Astrocyte (in vitro differentiated cells and primary cell): ENCODE measurements at regions not wholly inside any gene's neighbourhood (a gene's known extent, or its start where the extent isn't known, plus 50 kb on each side); places are given as distances from the start of the nearest gene placed in this dataset.

ENCODE experiments used
- EZH2 ChIP-seq: IDR thresholded peaks from 2 replicates; pipeline ENCODE4 v1.6.1; 2012; ENCODE audit warnings: mild to moderate bottlenecking, low read length, inconsistent platforms; ENCODE audit not compliant: insufficient read depth
- TF ChIP-seq, protein P1 (sequence below): IDR thresholded peaks from 2 replicates; pipeline ENCODE4 v1.5.1; 2011; ENCODE audit warnings: low read depth, mild to moderate bottlenecking, inconsistent platforms, low read length, moderate library complexity; ENCODE audit not compliant: insufficient read depth

DNA sequence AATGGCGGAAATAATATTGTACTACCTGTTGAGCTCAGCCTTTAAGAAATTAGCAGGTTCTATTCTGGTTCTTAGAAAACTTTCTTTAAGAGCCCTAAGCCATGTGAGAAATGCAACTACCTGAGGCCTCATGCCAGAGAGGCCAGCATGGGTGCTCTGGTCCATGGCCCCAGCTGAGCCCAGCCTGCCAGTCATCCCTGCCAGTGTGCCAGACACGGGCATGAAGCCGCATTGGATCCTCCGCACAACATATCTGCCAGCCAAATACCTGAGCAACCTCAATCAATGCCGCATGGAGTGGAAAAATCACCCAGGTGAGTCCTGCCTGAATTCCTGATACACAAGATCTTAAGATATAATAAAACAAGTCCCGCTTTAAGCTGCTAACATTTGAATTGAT lies 91.8 kb downstream of the C21orf91 start:
- TF ChIP-seq, protein P1, sequence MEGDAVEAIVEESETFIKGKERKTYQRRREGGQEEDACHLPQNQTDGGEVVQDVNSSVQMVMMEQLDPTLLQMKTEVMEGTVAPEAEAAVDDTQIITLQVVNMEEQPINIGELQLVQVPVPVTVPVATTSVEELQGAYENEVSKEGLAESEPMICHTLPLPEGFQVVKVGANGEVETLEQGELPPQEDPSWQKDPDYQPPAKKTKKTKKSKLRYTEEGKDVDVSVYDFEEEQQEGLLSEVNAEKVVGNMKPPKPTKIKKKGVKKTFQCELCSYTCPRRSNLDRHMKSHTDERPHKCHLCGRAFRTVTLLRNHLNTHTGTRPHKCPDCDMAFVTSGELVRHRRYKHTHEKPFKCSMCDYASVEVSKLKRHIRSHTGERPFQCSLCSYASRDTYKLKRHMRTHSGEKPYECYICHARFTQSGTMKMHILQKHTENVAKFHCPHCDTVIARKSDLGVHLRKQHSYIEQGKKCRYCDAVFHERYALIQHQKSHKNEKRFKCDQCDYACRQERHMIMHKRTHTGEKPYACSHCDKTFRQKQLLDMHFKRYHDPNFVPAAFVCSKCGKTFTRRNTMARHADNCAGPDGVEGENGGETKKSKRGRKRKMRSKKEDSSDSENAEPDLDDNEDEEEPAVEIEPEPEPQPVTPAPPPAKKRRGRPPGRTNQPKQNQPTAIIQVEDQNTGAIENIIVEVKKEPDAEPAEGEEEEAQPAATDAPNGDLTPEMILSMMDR, result no peak
- TF ChIP-seq EZH2, result no peak
